GM12865 (cell line): ENCODE measurements at regions not wholly inside any gene's neighbourhood (a gene's known extent, or its start where the extent isn't known, plus 50 kb on each side); places are given as distances from the start of the nearest gene placed in this dataset.

Experiments
- DNase-seq: peaks from one replicate; pipeline ENCODE4 v3.0.0; 2010; ENCODE audit warnings: low read depth
- H3K4me3 ChIP-seq: 2 replicates; pipeline ENCODE4 v1.5.1; 2011; ENCODE audit warnings: mild to moderate bottlenecking, low read depth, low read length, control low read depth
- CTCF ChIP-seq: IDR thresholded peaks from 2 replicates; pipeline ENCODE4 v1.5.1; 2011; ENCODE audit warnings: low read length, control low read depth, low read depth, inconsistent platforms; ENCODE audit not compliant: insufficient read depth; ENCODE audit errors: missing control alignments

- no peak for TF ChIP-seq CTCF
- no peak for DNase-seq
- no peak overlapping the region for H3K4me3 ChIP-seq
Observed at GRCh38 chr10:18861382-18861781, 187.2 kb upstream of the MALRD1 start.

GRCh38 chr10:18866852-18867251 is 181.7 kb upstream of the MALRD1 start:
- no peak for TF ChIP-seq CTCF
- H3K4me3 ChIP-seq = no peak overlapping the region
- no peak for DNase-seq

GRCh38 chr10:18868919-18869318 is 179.7 kb upstream of the MALRD1 start:
- no peak for TF ChIP-seq CTCF
- no peak for DNase-seq
- H3K4me3 ChIP-seq = no peak overlapping the region

GRCh38 chr10:18875477-18875876 is 173.1 kb upstream of the MALRD1 start:
- no peak for TF ChIP-seq CTCF
- no peak for DNase-seq
- no peak overlapping the region for H3K4me3 ChIP-seq

- no peak for DNase-seq
- no peak overlapping the region for H3K4me3 ChIP-seq
- no peak for TF ChIP-seq CTCF
Observed at GRCh38 chr10:18879284-18879683, 169.3 kb upstream of the MALRD1 start.

GRCh38 chr10:18880530-18880929 is 168.1 kb upstream of the MALRD1 start:
- no peak for TF ChIP-seq CTCF
- H3K4me3 ChIP-seq = no peak overlapping the region

GRCh38 chr10:18886102-18886501 is 162.5 kb upstream of the MALRD1 start:
- H3K4me3 ChIP-seq = no peak overlapping the region
- no peak for DNase-seq
- no peak for TF ChIP-seq CTCF

More at GRCh38 chr10:18880530-18880929, 168.1 kb upstream of the MALRD1 start:
- DNase-seq = no peak
